HCEC 1CT (cell line): ENCODE measurements at regions not wholly inside any gene's neighbourhood (a gene's known extent, or its start where the extent isn't known, plus 50 kb on each side); places are given as distances from the start of the nearest gene placed in this dataset.

Experiments used
- DNase-seq: peaks from one replicate; pipeline ENCODE4 v3.0.0-alpha.2; 2017

DNA sequence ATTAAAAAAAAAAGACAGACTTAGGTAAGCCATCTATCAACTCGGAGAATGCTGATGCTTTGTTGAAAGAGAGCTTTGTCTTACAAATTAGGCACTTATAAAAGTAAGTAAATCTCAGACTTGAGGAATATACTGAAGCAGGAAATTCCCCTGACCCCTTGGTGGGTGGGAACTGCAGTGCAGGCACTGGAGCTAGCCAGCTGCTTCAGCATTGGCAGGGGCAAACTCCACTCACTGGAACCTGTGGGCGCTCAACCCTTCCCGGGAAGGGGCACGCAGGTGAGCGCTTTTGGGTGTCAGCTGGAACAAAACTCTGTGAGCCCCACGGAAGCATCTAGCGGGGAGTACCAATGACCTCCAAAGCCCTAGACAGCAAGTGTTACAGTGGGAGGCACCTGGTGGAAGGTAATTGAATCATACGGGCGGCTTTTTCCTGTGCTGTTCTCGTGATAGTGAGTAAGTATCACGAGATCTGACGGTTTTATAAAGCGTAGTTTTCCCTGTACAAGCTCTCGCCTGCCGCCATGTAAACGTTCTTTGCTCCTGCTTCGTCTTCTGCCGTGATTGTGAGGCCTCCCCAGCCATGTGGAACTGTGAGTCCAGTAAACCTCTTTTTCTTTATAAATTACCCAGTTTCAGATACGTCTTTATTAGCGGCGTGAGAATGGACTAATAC lies 628.0 kb upstream of the CDH18 start:
- DNase-seq = no peak

DNA sequence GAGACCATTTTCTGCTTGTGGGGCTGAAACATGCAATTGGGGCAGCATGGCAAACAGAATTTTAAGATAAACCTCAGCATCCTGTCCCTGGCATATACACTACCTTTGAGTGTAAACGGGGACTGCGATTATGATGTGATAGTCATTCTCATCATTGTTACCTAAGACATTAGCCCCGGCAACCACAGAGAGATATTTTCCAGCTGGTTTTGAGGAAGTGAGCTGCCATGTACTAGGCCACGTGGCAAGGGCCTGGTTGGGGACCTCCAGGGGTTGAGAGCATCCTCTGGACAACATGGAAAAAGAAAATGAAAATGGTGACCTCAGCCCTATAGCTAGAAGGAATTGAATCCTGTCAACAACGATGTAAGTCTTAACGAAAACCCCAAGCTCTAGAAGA lies 623.6 kb upstream of the CDH18 start:
- no peak for DNase-seq

DNA sequence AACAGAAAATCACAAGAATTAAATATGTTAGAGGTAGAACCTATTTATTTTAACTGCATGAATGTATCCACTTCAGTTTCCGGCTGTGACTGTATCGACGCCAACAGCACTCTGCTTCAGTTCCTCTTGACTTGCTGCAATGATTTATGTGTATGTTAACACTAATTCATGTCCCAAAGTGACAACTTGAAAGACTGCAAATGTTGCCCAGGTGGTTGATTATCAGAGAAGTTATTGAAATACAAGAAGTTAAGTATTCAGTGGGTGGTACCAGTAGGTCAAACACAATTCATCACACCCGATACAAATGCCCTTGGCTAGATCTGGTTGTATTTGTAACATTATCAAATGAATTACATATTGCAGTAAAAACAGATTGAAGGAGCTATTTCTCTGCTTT lies 622.7 kb upstream of the CDH18 start:
- no peak for DNase-seq

DNA sequence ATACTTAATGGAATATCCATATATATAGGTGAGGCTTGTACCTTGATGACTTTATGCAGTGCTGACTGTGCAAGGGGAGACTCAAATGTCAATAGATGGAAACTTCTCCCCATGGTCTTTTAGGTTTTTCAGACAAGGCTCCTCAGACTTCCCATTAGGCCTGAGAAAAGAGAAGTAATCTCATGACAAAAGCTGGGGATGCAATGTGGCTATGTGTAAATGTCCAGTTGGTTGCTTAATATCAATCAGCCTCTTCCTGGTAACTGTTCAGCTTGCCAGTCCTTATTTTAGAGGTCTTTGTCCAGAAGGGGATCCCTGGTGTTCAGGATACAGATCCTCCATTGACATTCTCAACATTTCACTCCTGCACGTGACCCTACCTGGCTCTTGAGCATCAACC lies 621.1 kb upstream of the CDH18 start:
- DNase-seq = no peak

DNA sequence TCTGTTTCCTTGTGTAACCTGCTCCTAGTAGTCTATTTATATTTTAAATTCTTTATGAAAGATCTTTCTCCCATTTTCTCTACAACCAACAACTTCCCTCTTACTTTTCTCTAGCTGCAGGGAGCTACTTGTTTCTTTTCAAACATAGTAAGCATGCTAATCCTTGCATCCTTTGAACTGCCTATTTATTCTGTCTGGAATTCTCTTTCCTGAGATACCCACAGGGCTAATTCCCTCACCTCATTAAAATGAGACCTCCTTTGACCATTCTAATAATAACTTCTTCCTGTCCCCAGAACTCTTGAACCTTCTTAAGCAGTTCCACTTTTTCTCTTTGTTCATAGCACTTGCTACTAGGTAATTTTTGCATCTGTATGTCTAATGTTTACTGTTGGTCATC lies 620.6 kb upstream of the CDH18 start:
- DNase-seq = no peak

DNA sequence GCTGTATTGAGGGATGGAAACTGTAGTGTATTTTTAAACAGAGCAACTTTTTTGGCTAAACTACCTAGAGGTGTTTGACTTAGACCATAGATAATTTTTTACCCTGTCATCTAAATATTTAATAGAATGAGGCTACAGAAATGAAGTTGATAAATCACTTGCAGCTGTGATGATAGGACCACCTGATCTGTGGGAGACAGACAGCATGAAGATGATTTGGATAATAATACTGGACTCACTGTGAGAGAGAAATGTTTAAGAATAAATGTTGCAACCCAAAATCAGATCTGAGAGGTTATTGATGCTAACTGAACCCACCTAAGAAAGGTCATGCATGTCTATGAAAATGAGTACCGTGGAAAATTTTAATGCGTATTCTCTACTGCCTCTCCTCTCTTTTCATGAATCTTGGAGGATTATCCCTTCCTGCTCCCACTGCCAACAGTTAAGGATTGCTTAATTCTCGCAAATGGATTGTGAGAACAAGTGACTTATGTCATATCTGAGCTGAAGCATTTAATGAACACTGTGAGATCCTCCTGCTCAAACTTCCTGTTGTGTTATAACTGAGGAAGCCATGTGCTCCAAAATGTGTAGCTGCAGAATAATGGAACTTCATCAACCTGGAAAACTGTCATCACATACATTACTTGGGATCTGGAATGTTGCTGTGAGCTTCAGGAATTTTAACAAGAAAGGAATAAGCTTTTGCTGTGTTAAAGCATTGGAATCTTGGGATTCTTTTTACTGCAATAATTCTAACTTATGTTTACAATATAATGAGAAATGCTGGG lies 617.9 kb upstream of the CDH18 start:
- DNase-seq = peak; percentile 51

DNA sequence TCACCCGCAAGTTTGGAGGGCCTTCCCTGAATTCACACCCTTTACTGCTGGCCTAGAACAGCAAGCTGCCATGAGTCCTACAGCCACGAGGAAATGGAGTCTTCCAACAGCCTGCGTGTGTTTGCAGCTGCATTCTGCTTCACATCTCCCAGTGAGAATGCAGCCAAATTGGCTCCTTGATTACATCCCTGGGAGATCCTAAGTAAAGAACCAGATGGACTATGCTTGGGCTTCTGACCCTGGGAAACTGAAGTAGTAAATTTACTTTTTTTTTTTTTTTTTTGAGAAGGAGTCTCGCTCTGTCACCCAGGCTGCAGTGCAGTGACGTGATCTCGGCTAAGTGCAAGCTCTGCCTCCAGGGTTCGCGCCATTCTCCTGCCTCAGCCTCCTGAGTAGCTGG lies 617.0 kb upstream of the CDH18 start:
- DNase-seq = peak; percentile 21

DNA sequence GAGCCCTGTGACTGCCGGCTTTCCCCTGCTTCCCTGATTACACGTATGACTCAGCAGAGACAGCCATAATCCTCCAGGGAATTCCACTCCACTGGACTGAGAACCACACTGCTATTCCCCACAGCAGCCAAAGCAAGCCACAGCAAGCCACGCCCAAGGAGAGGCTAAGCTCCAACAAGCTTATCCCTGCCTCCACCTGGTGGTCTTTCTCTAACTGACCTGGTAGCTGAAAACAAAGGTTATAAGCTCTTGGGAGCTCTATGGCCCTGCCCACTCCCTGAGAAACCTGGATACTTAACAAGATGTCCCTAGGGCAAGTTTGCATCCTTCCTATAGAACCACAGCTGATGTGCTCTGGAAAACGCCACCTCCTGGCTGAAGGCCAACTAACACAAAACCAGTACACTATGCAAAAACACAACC lies 613.7 kb upstream of the CDH18 start:
- DNase-seq = peak; percentile 30

DNA sequence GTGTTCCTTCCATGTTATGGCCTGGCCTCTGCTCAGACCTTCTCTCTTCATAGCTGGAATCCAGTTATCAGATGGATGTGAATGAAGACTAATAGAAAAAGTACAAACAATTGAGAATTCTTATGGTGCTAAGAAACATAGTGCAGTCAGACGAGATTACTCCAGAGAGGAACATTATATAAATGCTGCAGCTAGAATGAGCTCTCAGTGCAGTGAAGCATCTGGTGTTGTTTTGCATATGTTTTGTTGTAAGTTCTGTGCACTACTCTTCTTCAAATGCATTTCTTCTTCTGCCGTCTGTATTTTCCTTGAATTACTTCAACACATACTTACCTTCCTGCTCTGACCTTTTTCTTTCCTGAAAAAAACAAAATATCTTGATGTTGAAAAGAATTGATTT lies 602.4 kb upstream of the CDH18 start:
- no peak for DNase-seq

DNA sequence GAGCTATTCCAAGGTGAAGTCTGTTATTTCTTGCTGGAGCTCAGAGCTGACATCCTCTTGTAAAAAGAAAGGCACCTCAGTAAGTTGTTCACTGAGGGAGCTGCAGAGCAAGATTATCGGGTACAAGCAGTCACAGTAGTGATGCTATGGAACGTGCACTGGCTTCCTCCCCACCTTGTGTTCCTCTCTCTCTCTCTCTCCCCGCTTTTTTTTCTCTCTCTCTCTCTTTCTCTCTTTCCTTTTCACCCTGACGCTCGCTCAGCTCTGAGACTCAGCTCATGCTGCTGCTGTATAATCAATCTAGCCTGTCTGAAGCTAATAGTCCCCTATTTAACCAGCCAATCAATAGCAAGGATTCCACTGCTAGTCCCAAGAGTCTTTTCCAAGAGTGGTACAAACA lies 587.6 kb upstream of the CDH18 start:
- DNase-seq = peak; percentile 20

DNA sequence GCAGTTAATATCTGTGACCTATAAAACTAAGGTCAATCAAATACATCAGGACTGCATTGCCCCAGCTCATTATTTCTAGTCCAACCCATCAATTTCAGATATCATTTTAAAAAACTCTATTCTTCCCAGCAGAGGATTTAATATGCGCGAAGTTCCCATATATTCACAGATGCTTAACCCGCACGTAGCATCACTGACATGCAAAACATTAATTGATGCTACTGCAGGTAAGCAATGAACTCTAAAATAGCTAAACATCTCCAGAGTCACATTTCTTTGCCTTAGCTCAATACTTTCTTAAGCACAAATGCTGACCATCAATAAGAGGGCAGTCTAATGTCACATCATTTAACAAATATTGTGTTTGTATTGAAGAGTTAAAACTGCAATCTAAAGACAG lies 586.6 kb upstream of the CDH18 start:
- no peak for DNase-seq

DNA sequence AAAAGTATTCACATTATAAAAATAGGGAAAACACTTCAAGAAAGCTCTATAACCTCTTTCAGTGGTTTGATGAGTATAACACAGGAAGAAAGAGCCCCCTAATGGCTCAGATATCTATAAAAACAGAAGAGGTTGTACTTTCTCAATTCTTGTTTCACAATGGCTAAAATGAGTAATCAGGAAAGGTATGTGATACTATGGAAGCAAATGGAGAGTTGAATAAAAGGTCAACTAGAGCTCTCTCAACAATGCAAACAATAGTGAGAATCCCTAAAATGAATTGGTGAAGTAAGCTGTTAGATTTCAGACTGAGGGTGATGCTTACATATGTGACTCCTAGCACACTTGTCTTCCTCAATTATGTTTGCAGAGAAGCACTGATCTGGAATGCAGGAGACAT lies 584.6 kb upstream of the CDH18 start:
- peak; percentile 90 for DNase-seq

DNA sequence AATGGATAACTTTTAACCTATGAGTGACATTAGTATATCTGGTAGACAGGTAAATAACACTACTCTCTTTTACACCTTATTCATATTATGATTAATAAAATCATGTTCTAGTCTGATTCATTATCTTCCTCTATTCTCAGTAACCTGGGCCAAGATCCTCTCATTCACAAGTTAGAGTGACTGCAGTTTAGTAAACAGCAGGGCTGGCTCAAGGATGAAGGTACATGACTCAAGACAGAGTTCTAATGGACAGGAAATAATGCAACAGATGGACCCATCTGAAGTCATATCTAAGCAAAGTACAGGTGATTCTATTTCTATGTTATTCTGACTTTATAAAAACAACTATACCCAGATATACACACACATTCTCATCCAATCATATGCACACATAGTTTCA lies 582.5 kb upstream of the CDH18 start:
- DNase-seq = no peak

DNA sequence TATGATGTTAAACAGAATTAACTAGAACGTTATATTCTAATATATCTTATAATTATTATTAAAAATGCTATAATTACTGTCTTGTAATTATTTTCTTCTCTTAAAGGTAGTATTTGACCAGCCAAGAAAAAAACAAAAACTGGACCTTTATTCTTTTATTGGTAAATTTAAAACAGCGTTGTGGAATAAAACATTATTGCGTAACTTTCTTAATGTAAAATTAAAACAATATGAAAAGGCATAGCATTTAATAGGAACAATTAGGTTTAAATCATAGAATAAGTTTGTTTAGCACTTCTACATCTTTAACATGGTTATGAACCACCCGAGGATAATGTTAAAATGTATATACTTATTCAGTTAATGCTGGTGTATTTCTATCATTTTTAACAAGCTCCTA lies 574.5 kb upstream of the CDH18 start:
- DNase-seq = no peak

DNA sequence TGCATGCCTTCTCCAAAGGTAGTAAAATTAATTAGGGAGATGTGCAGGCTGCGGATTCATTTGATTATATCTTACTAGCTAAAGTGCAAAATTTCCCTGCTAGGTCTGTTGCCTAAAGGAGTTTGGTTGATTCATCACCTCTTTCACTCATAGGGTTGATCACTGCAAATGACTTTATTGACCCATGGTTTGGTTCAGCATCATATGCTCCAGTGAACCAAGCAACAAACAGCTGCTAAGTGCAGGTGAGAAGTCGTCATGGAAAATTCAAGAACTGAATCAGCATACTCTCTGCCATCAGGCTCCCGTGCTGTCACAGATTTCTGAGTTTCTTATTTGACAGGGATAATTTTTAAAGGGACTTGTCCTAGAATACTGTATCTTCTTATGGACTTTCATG lies 571.8 kb upstream of the CDH18 start:
- no peak for DNase-seq

DNA sequence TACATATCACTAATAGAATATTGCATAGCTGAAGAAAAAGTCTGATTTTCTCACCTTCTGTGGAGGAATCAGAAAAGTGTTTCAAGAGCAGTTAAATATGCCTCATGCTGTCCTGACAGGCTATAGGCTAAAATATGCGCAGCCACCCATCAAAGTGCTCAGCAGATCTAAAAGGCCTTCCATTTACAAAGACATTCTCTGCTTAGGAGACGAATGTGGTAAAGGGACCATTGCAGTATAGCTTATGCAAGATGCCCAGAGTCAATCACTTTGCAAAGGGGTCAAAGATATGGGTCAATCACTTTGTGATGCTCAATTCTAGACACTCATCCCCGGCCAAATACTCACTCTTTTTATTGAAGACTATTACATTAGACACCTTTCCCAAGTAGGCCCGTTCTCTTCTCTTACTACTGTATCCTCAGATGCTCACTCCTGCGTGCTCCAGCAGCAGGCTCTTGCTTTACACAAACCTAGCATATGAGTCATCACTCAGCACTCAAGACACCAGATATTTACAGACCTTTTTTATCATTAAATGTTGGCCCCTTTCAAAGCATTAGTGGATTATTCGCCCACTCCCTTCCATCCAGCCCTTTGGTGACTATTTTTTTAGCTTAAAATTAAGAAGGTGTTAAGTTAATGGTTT lies 568.2 kb upstream of the CDH18 start:
- peak; percentile 65 for DNase-seq

DNA sequence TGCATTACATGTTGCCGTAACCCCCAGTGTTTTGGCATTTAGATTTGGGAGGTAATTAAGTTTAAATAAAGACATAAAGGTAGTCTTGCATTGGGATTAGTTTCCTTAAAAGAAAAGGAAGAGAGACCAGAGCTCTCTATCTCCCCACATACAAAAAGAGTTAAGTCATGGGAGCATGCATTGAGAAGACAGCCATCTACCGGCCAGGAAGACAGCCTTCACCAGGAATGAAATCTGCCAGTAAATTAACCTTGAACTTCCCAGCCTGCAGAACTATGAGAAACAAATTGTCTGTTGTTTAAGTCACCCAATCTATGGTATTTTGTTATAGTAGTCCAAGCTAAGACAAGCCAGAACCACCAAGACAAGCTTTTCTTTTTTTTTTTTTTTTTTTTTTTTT lies 567.0 kb upstream of the CDH18 start:
- peak; percentile 42 for DNase-seq

DNA sequence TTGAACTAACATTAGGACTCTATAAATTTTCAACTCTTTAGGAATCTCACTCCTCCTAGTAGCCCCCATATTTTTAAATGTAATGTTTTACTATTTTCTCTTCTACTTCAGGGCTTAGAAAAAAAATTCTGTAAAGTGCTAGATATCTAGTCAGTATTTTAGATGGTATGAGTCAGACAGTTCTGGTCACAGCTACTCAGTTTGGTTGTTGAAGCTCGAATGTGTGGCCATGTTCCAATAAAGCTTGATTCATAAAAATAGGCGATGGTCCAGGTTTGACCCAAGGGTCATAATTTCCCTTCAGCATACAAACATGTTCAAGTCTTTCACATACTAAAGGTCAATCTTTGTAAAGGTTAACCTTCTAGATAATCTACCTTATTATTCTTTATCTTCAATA lies 566.0 kb upstream of the CDH18 start:
- peak; percentile 78 for DNase-seq

DNA sequence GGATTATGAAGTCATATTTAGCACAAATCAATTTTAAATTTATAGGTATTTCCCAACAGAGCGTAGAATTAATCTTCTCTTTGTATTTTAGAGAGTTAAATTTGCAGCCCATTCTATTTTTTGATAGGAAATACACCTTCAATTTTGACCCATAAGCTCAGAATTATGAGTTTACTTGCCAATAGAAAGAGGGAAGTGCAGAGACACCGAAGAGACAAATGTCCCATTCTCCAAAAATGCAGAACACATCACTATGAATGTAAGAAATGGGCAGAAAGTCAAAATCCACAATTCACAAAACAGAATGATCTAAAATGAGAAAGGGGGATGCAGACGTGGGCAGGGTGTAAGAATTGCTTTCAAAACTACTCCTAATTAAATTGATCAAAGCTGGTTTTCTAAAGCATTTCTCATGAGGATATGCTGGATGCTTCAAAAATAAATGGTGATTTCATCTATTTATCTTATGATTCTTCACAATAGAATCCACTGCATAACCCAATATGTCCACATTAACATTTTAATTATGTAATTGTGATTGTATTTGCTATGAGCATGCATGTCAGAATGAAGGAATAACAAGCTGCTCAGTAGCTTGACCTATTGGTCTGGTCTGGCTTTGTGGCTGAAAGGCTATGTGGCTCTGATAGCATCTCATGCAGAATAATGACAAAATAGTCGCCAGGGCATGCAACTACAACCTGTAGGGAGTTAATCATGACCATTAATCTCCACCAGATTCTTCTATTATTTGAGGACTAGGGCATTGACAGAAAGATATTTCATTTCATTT lies 550.1 kb upstream of the CDH18 start:
- peak; percentile 47 for DNase-seq

DNA sequence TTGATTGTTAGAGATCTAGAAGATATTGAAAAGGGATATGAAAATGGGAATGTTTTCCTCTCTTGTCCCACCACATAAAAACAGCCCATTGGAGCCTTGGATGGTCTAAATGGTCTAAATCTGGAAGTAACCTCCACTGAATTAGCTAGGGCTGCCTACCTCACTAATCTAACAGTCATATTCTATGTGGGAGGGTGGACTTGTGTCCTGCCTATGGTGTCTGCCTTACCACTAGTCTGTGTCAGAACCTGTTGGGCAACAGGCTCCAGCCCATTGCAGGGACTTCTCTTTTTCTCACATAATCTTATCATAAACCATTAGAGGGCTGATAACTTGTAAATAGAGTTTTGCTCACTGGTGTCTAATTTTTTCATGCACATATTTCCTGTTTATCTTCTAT lies 548.8 kb upstream of the CDH18 start:
- no peak for DNase-seq

DNA sequence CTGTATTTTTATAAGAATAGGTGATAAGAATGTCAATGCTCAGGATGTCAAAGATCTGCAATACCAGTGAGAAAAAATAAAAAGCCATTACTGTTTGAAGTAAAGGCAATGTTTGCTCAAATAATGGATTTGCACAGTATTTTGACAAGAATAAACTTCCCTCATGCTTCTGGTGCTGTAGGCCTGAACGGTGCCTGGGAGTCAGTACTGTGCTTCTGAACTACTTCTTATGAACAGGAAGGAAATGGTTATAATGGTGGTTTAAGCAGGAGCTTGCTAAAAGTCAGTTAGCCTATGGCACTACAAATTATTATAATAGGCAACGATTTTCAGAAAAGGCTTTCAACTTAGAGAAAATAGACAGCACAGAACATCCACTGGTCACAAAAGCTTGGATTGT lies 548.3 kb upstream of the CDH18 start:
- DNase-seq = no peak

DNA sequence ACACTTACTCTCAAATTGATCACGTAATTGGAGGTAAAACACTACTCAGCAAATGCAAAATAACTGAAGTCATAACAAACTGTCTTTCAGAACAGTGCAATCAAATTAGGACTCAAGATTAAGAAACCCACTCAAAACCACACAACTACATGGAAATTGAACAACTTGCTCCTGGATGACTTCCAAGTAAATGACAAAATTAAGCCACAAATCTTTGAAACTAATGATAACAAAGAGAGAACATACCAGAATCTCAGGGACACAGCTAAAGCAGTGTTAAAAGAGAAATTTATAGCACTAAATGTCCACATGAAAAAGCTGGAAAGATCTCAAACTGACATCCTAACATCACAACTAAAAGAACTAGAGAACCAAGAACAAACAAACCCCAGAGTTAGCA lies 540.5 kb upstream of the CDH18 start:
- no peak for DNase-seq

DNA sequence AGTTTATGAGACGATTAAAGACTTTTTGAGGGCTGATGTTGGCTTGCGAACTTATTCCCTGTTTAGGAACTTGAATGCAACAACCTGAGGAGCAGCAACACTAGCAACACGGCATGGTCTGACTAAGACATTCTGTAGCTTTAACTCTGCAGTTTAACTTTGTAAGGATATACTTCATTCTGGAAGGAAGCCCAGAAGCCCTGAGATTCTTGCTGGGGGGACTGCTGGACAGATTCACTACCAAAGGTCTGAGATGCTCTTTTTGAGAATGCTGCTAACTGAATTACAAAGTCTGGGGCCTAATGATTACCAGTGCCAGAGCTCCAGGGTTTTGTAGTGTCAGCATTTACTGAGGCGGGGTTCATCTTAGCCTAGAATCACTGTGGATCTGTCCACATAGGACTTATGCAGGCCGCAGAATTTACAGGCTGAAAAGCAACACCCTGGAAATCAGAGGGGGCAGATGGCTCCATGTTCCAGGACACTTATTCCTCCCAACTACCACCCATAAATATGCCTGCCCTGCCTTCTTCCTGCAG lies 537.1 kb upstream of the CDH18 start:
- peak; percentile 42 for DNase-seq
